GM12891 (cell line): ENCODE measurements at regions not wholly inside any gene's neighbourhood (a gene's known extent, or its start where the extent isn't known, plus 50 kb on each side); places are given as distances from the start of the nearest gene placed in this dataset.

Source experiments
- PAX5 ChIP-seq: IDR thresholded peaks from 2 replicates; pipeline ENCODE4 v1.6.1; 2011; ENCODE audit warnings: low read length, moderate library complexity, mild to moderate bottlenecking; ENCODE audit not compliant: insufficient read depth, severe bottlenecking
- POLR2A ChIP-seq: IDR thresholded peaks from 2 replicates; pipeline ENCODE4 v1.6.1; 2011; ENCODE audit warnings: low read depth, low read length, control low read depth
- POLR2AphosphoS5 ChIP-seq: IDR thresholded peaks from 2 replicates; pipeline ENCODE4 v1.6.1; 2011; ENCODE audit warnings: low read depth, low read length, control low read depth
- POU2F2 ChIP-seq: IDR thresholded peaks from 2 replicates; pipeline ENCODE4 v1.6.1; 2011; ENCODE audit warnings: low read depth, mild to moderate bottlenecking, control low read depth, low read length, moderate library complexity
- SPI1 ChIP-seq: IDR thresholded peaks from 2 replicates; pipeline ENCODE4 v1.6.1; 2011; ENCODE audit warnings: low read depth, low read length, control low read depth
- TAF1 ChIP-seq: IDR thresholded peaks from 2 replicates; pipeline ENCODE4 v1.6.1; 2011; ENCODE audit warnings: low read depth, low read length, control low read depth

GRCh38 chr3:40715551-40715950, 190.8 kb downstream of the ZNF621 start:
- TF ChIP-seq POLR2A, result no peak
- TF ChIP-seq POLR2AphosphoS5, result no peak
- no peak for TF ChIP-seq TAF1
- TF ChIP-seq SPI1, result no peak
- no peak for TF ChIP-seq POU2F2
- no peak for TF ChIP-seq PAX5
